ENCODE measurements at regions not wholly inside any gene's neighbourhood (a gene's known extent, or its start where the extent isn't known, plus 50 kb on each side); places are given as distances from the start of the nearest gene placed in this dataset.

GRCh38 chr2:20525041-20526035, 78.5 kb downstream of the RHOB start (continued):
- TF ChIP-seq SNAPC5 (CRISPR knock-in tag; IDR thresholded peaks at IDR 0.05; ENCODE audit: borderline replicate concordance), result no peak
- TF ChIP-seq HMG20A (CRISPR knock-in tag; IDR thresholded peaks at IDR 0.05; ENCODE audit: borderline replicate concordance), result peak; percentile 59; the same call in 1 of the 2 replicates
- no peak for TF ChIP-seq ZNF749 (CRISPR knock-in tag; IDR thresholded peaks at IDR 0.05; ENCODE audit: borderline replicate concordance)
- no peak for TF ChIP-seq ZNF703 (CRISPR knock-in tag; IDR thresholded peaks at IDR 0.05; ENCODE audit: borderline replicate concordance)
- 0 out of 2 replicates have a peak, but pooled peaks have one; percentile 46 for TF ChIP-seq ELF3 (CRISPR knock-in tag; IDR thresholded peaks at IDR 0.05)
- TF ChIP-seq SNRNP70 (IDR thresholded peaks at IDR 0.05; ENCODE audit: low read depth, low read length), result no peak
- peak; percentile 78; the same call in 1 of the 2 replicates for TF ChIP-seq MYPOP (CRISPR knock-in tag; IDR thresholded peaks at IDR 0.05)
- TF ChIP-seq ZNF407 (CRISPR knock-in tag; IDR thresholded peaks at IDR 0.05; ENCODE audit: not compliant biosample characterization), result no peak
- no peak for TF ChIP-seq ZNF570 (CRISPR knock-in tag; IDR thresholded peaks at IDR 0.05; ENCODE audit: borderline replicate concordance)
- TF ChIP-seq CHD2 (IDR thresholded peaks at IDR 0.05; ENCODE audit: low read depth, low read length), result no peak
- TF ChIP-seq EHMT2 (IDR thresholded peaks at IDR 0.05; ENCODE audit: borderline replicate concordance, low read depth, low read length), result no peak; the same call in 1 of the 2 replicates
- 0 out of 2 replicates have a peak, but pooled peaks have one; percentile 31 for TF ChIP-seq ZNF724P (CRISPR knock-in tag; IDR thresholded peaks at IDR 0.05; ENCODE audit: borderline replicate concordance)
- TF ChIP-seq ATM (IDR thresholded peaks at IDR 0.05; ENCODE audit: borderline replicate concordance), result no peak
- no peak for TF ChIP-seq AGO1 (IDR thresholded peaks at IDR 0.05; ENCODE audit: low read depth, low read length, poor library complexity, severe bottlenecking)
- peak; percentile 63 for TF ChIP-seq FOXA3 (CRISPR knock-in tag; IDR thresholded peaks at IDR 0.05)
- TF ChIP-seq ZSCAN30 (CRISPR knock-in tag; IDR thresholded peaks at IDR 0.05), result no peak
- TF ChIP-seq ZNF790 (CRISPR knock-in tag; IDR thresholded peaks at IDR 0.05; ENCODE audit: borderline replicate concordance), result no peak
- peak; percentile 72; the same call in 1 of the 2 replicates for TF ChIP-seq SOX5 (CRISPR knock-in tag; IDR thresholded peaks at IDR 0.05; ENCODE audit: borderline replicate concordance)
- TF ChIP-seq ZFP82 (CRISPR knock-in tag; IDR thresholded peaks at IDR 0.05; ENCODE audit: borderline replicate concordance), result no peak
- TF ChIP-seq MTA1 (CRISPR knock-in tag; IDR thresholded peaks at IDR 0.05; ENCODE audit: borderline replicate concordance), result peak; percentile 72

All from HepG2 (cell line).